CD14-positive monocyte (primary cell): ENCODE measurements at regions not wholly inside any gene's neighbourhood (a gene's known extent, or its start where the extent isn't known, plus 50 kb on each side); places are given as distances from the start of the nearest gene placed in this dataset.

Source experiments
- DNase-seq, 3 donors: peaks; one replicate each; pipeline ENCODE4 v3.0.0-alpha.2; 2011 to 2022
- H2AFZ ChIP-seq: 2 replicates; pipeline ENCODE4 v1.6.0; 2012; ENCODE audit warnings: mild to moderate bottlenecking, low read depth, low read length, inconsistent platforms; ENCODE audit not compliant: insufficient read depth, poor library complexity, severe bottlenecking
- H3K27ac ChIP-seq, 2 donors: 1 replicate in 1 of 2; 2 replicates in 1 of 2; pipeline ENCODE4 v1.5.1; 2012 to 2013; ENCODE audit warnings: low read length in 2 of 2, control low read depth in 1 of 2, inconsistent platforms in 1 of 2, low read depth in 1 of 2, mild to moderate bottlenecking in 1 of 2
- H3K27me3 ChIP-seq, 2 donors: one replicate each; pipeline versions ENCODE4 v1.6.0 to v1.6.1; 2011 to 2013; ENCODE audit warnings: low read length in 2 of 2; ENCODE audit not compliant: control insufficient read depth in 2 of 2, insufficient read depth in 2 of 2
- H3K36me3 ChIP-seq, 2 donors: replicated peaks in 1 of 2; 1 replicate in 1 of 2; 2 replicates in 1 of 2; pipeline versions ENCODE4 v1.5.1 to v1.6.1; 2012 to 2013; ENCODE audit warnings: low read length in 2 of 2, control low read depth in 1 of 2, inconsistent platforms in 1 of 2, mild to moderate bottlenecking in 1 of 2; ENCODE audit not compliant: insufficient read depth in 2 of 2, control insufficient read depth in 1 of 2
- H3K4me1 ChIP-seq, 2 donors: 1 replicate in 1 of 2; 2 replicates in 1 of 2; pipeline versions ENCODE4 v1.5.1 to v1.6.1; 2012 to 2013; ENCODE audit warnings: low read length in 2 of 2, control low read depth in 1 of 2, inconsistent platforms in 1 of 2, mild to moderate bottlenecking in 1 of 2, moderate library complexity in 1 of 2; ENCODE audit not compliant: insufficient read depth in 2 of 2, control insufficient read depth in 1 of 2
- H3K4me2 ChIP-seq: replicated peaks from 2 replicates; pipeline ENCODE3; 2012; ENCODE audit warnings: low read length, moderate library complexity, mild to moderate bottlenecking; ENCODE audit not compliant: poor library complexity, severe bottlenecking; ENCODE audit errors: extremely low read depth
- H3K4me3 ChIP-seq, 3 experiments: fragments of 200-600 bp in 1 of 3; sonication (generic) in 1 of 3; replicated peaks in 1 of 3; 1 replicate in 2 of 3; 2 replicates in 1 of 3; pipeline ENCODE4 v1.5.1; 2011 to 2013; ENCODE audit warnings: low read length in 3 of 3, mild to moderate bottlenecking in 3 of 3, control low read depth in 2 of 3, low read depth in 2 of 3, inconsistent platforms in 1 of 3, moderate library complexity in 1 of 3
- H3K79me2 ChIP-seq: 2 replicates; pipeline ENCODE4 v1.6.0; 2012; ENCODE audit warnings: mild to moderate bottlenecking, control low read depth, inconsistent platforms, low read length, moderate library complexity; ENCODE audit not compliant: insufficient read depth
- H3K9ac ChIP-seq: 2 replicates; pipeline ENCODE4 v1.6.0; 2017; ENCODE audit warnings: low read length, mild to moderate bottlenecking; ENCODE audit not compliant: insufficient read depth, poor library complexity, severe bottlenecking
- H3K9me3 ChIP-seq, 2 donors: replicated peaks in 1 of 2; 1 replicate in 1 of 2; 2 replicates in 1 of 2; pipeline versions ENCODE4 v1.5.1 to v1.6.1; 2012 to 2013; ENCODE audit warnings: low read length in 2 of 2, control low read depth in 1 of 2; ENCODE audit not compliant: control insufficient read depth in 1 of 2, insufficient read depth in 1 of 2
- H4K20me1 ChIP-seq: 2 replicates; pipeline ENCODE4 v1.6.0; 2012; ENCODE audit warnings: mild to moderate bottlenecking, low read length, control low read depth, moderate library complexity; ENCODE audit not compliant: insufficient read depth
- H3K27ac Mint-ChIP-seq, 7 donors: one replicate each; pipeline ENCODE4 v1.8.0; 2020; ENCODE audit warnings: mild to moderate bottlenecking in 7 of 7, mixed read lengths in 7 of 7, moderate library complexity in 6 of 7, inconsistent platforms in 2 of 7
- H3K27me3 Mint-ChIP-seq, 3 donors: one replicate each; pipeline ENCODE4 v1.8.0; 2021 to 2022; ENCODE audit warnings: low read depth in 3 of 3, mild to moderate bottlenecking in 3 of 3, mixed read lengths in 3 of 3, moderate library complexity in 3 of 3, inconsistent platforms in 1 of 3
- H3K36me3 Mint-ChIP-seq, 2 donors: one replicate each; pipeline ENCODE4 v1.8.0; 2020; ENCODE audit warnings: mixed read lengths in 2 of 2, inconsistent platforms in 1 of 2, mild to moderate bottlenecking in 1 of 2
- H3K4me1 Mint-ChIP-seq: one replicate; pipeline ENCODE4 v1.8.0; 2020; ENCODE audit warnings: mild to moderate bottlenecking, mixed read lengths
- H3K4me3 Mint-ChIP-seq, 2 donors: one replicate each; pipeline ENCODE4 v1.8.0; 2020; ENCODE audit warnings: mild to moderate bottlenecking in 2 of 2, mixed read lengths in 2 of 2, moderate library complexity in 1 of 2
- H3K9me3 Mint-ChIP-seq, 7 donors: one replicate each; pipeline ENCODE4 v1.8.0; 2020 to 2022; ENCODE audit warnings: mixed read lengths in 7 of 7, mild to moderate bottlenecking in 6 of 7, moderate library complexity in 6 of 7, inconsistent platforms in 2 of 7
- CTCF ChIP-seq: fragments of 200-600 bp; IDR thresholded peaks from one replicate; pipeline ENCODE4 v1.8.0; 2022; ENCODE audit warnings: antibody characterized with exemption, mild to moderate bottlenecking
- WGBS: methylation state at CpG from one replicate; pipeline ENCODE4 v1.1.5; 2013; ENCODE audit warnings: missing lambda C conversion rate; ENCODE audit not compliant: insufficient coverage; 5-methylcytosine and 5-hydroxymethylcytosine counted together
- intact Hi-C, 2 donors: fragments of 100-400 bp; cut with micrococcal nuclease; formaldehyde crosslinking; loops; one replicate each; pipeline versions ENCODE4 v1.15.0 to v1.15.1; 2023

- H2AFZ ChIP-seq: no peak overlapping the region
- TF ChIP-seq CTCF: no peak
- no peak overlapping the region for H3K27ac ChIP-seq
- H3K9me3 ChIP-seq: peaks cover 0 to 16% of the 10 kb centered on the region in 2 donors
- no peaks in the 10 kb centered on the region for H3K36me3 ChIP-seq
- H3K27me3 ChIP-seq: no peaks in the 10 kb centered on the region
- no peak overlapping the region for H3K9ac ChIP-seq
- peaks cover 2 to 17% (median 7%) of the 10 kb centered on the region in 7 donors for H3K9me3 Mint-ChIP-seq
- H3K36me3 Mint-ChIP-seq: no peaks in the 10 kb centered on the region
- H4K20me1 ChIP-seq: no peaks in the 10 kb centered on the region
- H3K4me1 ChIP-seq: no peaks in the 10 kb centered on the region
- DNase-seq: no peak
- intact Hi-C loops: no loop called here
- no peak overlapping the region for H3K4me2 ChIP-seq
- H3K27ac Mint-ChIP-seq: no peak overlapping the region
- no peaks in the 10 kb centered on the region for H3K79me2 ChIP-seq
- H3K27me3 Mint-ChIP-seq: peaks cover 0 to 2% (median 0%) of the 10 kb centered on the region in 3 donors
- no peaks in the 10 kb centered on the region for H3K4me1 Mint-ChIP-seq
- H3K4me3 ChIP-seq: no peak overlapping the region
- no CpG with 5 or more reads among the region's 2 CpGs for WGBS
- H3K4me3 Mint-ChIP-seq: no peak overlapping the region
Observed at GRCh38 chr14:28542040-28542439, 224.5 kb upstream of the FOXG1 start.

- Histone ChIP-seq H3K36me3 (no peaks in the 10 kb centered on the region), H3K27ac (no peak overlapping the region), H3K4me2 (no peak overlapping the region), H3K79me2 (no peaks in the 10 kb centered on the region), H4K20me1 (no peaks in the 10 kb centered on the region), H2AFZ (no peak overlapping the region), H3K9ac (no peak overlapping the region), H3K4me3 (no peak overlapping the region), H3K4me1 (no peaks in the 10 kb centered on the region), H3K27me3 (no peaks in the 10 kb centered on the region), H3K9me3 (no peaks in the 10 kb centered on the region)
- H3K4me3 Mint-ChIP-seq: no peak overlapping the region
- TF ChIP-seq CTCF: no peak
- H3K36me3 Mint-ChIP-seq: no peaks in the 10 kb centered on the region
- peaks cover 0 to 2% (median 0%) of the 10 kb centered on the region in 7 donors for H3K9me3 Mint-ChIP-seq
- no peak for DNase-seq
- H3K27me3 Mint-ChIP-seq: no peaks in the 10 kb centered on the region
- H3K4me1 Mint-ChIP-seq: no peaks in the 10 kb centered on the region
- H3K27ac Mint-ChIP-seq: no peak overlapping the region
- intact Hi-C loops: no loop called here
Observed at GRCh38 chr14:28565345-28565744, 201.2 kb upstream of the FOXG1 start.
